DND-41 (cell line): ENCODE measurements at regions not wholly inside any gene's neighbourhood (a gene's known extent, or its start where the extent isn't known, plus 50 kb on each side); places are given as distances from the start of the nearest gene placed in this dataset.

Experiments used
- ATAC-seq: fragments of 200-7000 bp; cut with Tn5 transposase; 3 replicates; pipeline ENCODE4 v1.9.1; 2021; ENCODE audit warnings: low read depth; ENCODE audit not compliant: insufficient read depth
- DNase-seq: peaks from one replicate; pipeline ENCODE4 v3.0.0-alpha.2; 2020
- H2AFZ ChIP-seq: 2 replicates; pipeline ENCODE4 v1.6.0; 2012; ENCODE audit warnings: low read depth, low read length
- H3K27ac ChIP-seq: 2 replicates; pipeline ENCODE4 v1.5.1; 2012; ENCODE audit warnings: low read length, inconsistent platforms
- H3K27me3 ChIP-seq: fragments of 200-600 bp; sonication (generic); 2 replicates; pipeline ENCODE4 v1.6.0; 2012; ENCODE audit warnings: low read length, mild to moderate bottlenecking, inconsistent platforms; ENCODE audit not compliant: insufficient read depth, poor library complexity
- H3K36me3 ChIP-seq: 2 replicates; pipeline ENCODE4 v1.5.1; 2012; ENCODE audit warnings: low read length, inconsistent platforms; ENCODE audit not compliant: insufficient read depth
- H3K4me1 ChIP-seq: 2 replicates; pipeline ENCODE4 v1.5.1; 2012; ENCODE audit warnings: mild to moderate bottlenecking, low read length; ENCODE audit not compliant: insufficient read depth
- H3K4me2 ChIP-seq: 2 replicates; pipeline ENCODE4 v1.6.0; 2012; ENCODE audit warnings: mild to moderate bottlenecking, moderate library complexity, low read length, inconsistent platforms; ENCODE audit not compliant: insufficient read depth
- H3K4me3 ChIP-seq, 2 experiments: fragments of 200-600 bp in 1 of 2; shearing (Covaris generic) in 1 of 2; 2 replicates each; pipeline ENCODE4 v1.5.1; 2012 to 2016; ENCODE audit warnings: inconsistent platforms in 2 of 2, low read length in 2 of 2, mild to moderate bottlenecking in 2 of 2, low read depth in 1 of 2, moderate library complexity in 1 of 2
- H3K79me2 ChIP-seq: 2 replicates; pipeline ENCODE4 v1.6.0; 2012; ENCODE audit warnings: low read length, inconsistent platforms; ENCODE audit not compliant: insufficient read depth
- H3K9ac ChIP-seq: 2 replicates; pipeline ENCODE4 v1.6.0; 2012; ENCODE audit warnings: low read depth, mild to moderate bottlenecking, inconsistent platforms, low read length, moderate library complexity
- H3K9me3 ChIP-seq: 2 replicates; pipeline ENCODE4 v1.5.1; 2012; ENCODE audit warnings: low read length, moderate library complexity, mild to moderate bottlenecking, inconsistent platforms; ENCODE audit not compliant: insufficient read depth, severe bottlenecking
- H4K20me1 ChIP-seq: 2 replicates; pipeline ENCODE4 v1.6.0; 2012; ENCODE audit warnings: low read length; ENCODE audit not compliant: insufficient read depth
- CTCF ChIP-seq: IDR thresholded peaks from 2 replicates; pipeline ENCODE4 v1.5.1; 2012; ENCODE audit warnings: borderline replicate concordance, low read length, moderate library complexity, mild to moderate bottlenecking; ENCODE audit not compliant: poor library complexity, severe bottlenecking; ENCODE audit errors: extremely low read depth
- EZH2 ChIP-seq: IDR thresholded peaks from 3 replicates; pipeline ENCODE4 v1.6.1; 2012; ENCODE audit warnings: borderline replicate concordance, low read depth, mild to moderate bottlenecking, moderate library complexity, low read length, inconsistent platforms; ENCODE audit not compliant: severe bottlenecking

GRCh38 chr16:61131447-61131846 is 904.8 kb downstream of the CDH8 start:
- H3K9ac ChIP-seq, result no peak overlapping the region
- H3K79me2 ChIP-seq, result no peaks in the 10 kb centered on the region
- no peaks in the 10 kb centered on the region for H4K20me1 ChIP-seq
- no peaks in the 10 kb centered on the region for H3K27me3 ChIP-seq
- no peak overlapping the region for H3K4me2 ChIP-seq
- DNase-seq, result no peak
- no peak overlapping the region for H3K4me3 ChIP-seq
- no peak for ATAC-seq
- no peak overlapping the region for H2AFZ ChIP-seq
- no peaks in the 10 kb centered on the region for H3K4me1 ChIP-seq
- TF ChIP-seq CTCF, result no peak
- TF ChIP-seq EZH2, result no peak
- H3K9me3 ChIP-seq, result no peaks in the 10 kb centered on the region
- no peaks in the 10 kb centered on the region for H3K36me3 ChIP-seq
- no peak overlapping the region for H3K27ac ChIP-seq

GRCh38 chr16:61128545-61129323 is 907.5 kb downstream of the CDH8 start:
- no peak for ATAC-seq
- Histone ChIP-seq H3K4me1 (no peaks in the 10 kb centered on the region), H3K4me3 (no peak overlapping the region)

GRCh38 chr16:61105544-61105943 is 930.7 kb downstream of the CDH8 start:
- Histone ChIP-seq H4K20me1 (no peaks in the 10 kb centered on the region), H3K27ac (no peak overlapping the region), H3K4me3 (no peak overlapping the region), H3K4me1 (no peaks in the 10 kb centered on the region), H3K36me3 (no peaks in the 10 kb centered on the region), H3K4me2 (no peak overlapping the region), H2AFZ (no peak overlapping the region), H3K27me3 (no peaks in the 10 kb centered on the region), H3K79me2 (no peaks in the 10 kb centered on the region), H3K9ac (no peak overlapping the region), H3K9me3 (no peaks in the 10 kb centered on the region)
- ATAC-seq, result no peak
- TF ChIP-seq CTCF, result no peak
- TF ChIP-seq EZH2, result no peak
- DNase-seq, result no peak

More at GRCh38 chr16:61128545-61129323, 907.5 kb downstream of the CDH8 start:
- H3K9ac ChIP-seq, result no peak overlapping the region
- no peak overlapping the region for H3K27ac ChIP-seq
- no peaks in the 10 kb centered on the region for H3K9me3 ChIP-seq
- no peak overlapping the region for H3K4me2 ChIP-seq
- H3K27me3 ChIP-seq, result no peaks in the 10 kb centered on the region
- TF ChIP-seq CTCF, result no peak
- no peak for TF ChIP-seq EZH2
- no peaks in the 10 kb centered on the region for H3K79me2 ChIP-seq
- no peaks in the 10 kb centered on the region for H4K20me1 ChIP-seq
- no peak for DNase-seq
- no peak overlapping the region for H2AFZ ChIP-seq
- no peaks in the 10 kb centered on the region for H3K36me3 ChIP-seq
